K562 (cell line): ENCODE measurements at regions not wholly inside any gene's neighbourhood (a gene's known extent, or its start where the extent isn't known, plus 50 kb on each side); places are given as distances from the start of the nearest gene placed in this dataset.

Experiments
- BRD4 ChIP-seq: fragments of 200-600 bp; sonication (generic); IDR thresholded peaks from 2 replicates; pipeline ENCODE4 v1.6.1; 2017; ENCODE audit warnings: inconsistent platforms
- FOXA1 ChIP-seq: fragments of 450-650 bp; IDR thresholded peaks from 2 replicates; pipeline ENCODE4 v1.6.1; 2016; ENCODE audit warnings: mild to moderate bottlenecking, borderline replicate concordance
- SMAD4 ChIP-seq: fragments of 250-450 bp; sonication (Bioruptor Pico); conservative IDR thresholded peaks from 2 replicates; pipeline ENCODE4 v1.8.0; 2021; ENCODE audit warnings: inconsistent platforms, mild to moderate bottlenecking, moderate library complexity
- TBL1XR1 ChIP-seq, 2 experiments: IDR thresholded peaks; 2 replicates each; pipeline ENCODE4 v1.6.1; 2012; ENCODE audit warnings: improper control_type of control experiment in 2 of 2, low read length in 2 of 2, mild to moderate bottlenecking in 1 of 2
- TCF3 ChIP-seq: sonication (generic); formaldehyde crosslinking; IDR thresholded peaks from 2 replicates; pipeline ENCODE4 v1.4.0; 2020; ENCODE audit warnings: mild to moderate bottlenecking, missing genetic modification reagents
- ZKSCAN8 ChIP-seq: fragments of 200-800 bp; sonication (Bioruptor generic); IDR thresholded peaks from 2 replicates; pipeline ENCODE4 v1.6.1; 2016; ENCODE audit warnings: missing genetic modification characterization, missing compliant biosample characterization
- ZNF174 ChIP-seq: fragments of 250-450 bp; sonication (Bioruptor Pico); IDR thresholded peaks from 2 replicates; pipeline ENCODE4 v1.4.0; 2020; ENCODE audit warnings: mild to moderate bottlenecking
- TF ChIP-seq, protein P1 (sequence below): sonication (generic); formaldehyde crosslinking; IDR thresholded peaks from 2 replicates; pipeline ENCODE4 v1.8.1; 2023; ENCODE audit warnings: mild to moderate bottlenecking, missing genetic modification reagents
- TF ChIP-seq, protein P2 (sequence below), 3 experiments: IDR thresholded peaks in 2 of 3; conservative IDR thresholded peaks in 1 of 3; 2 replicates each; pipeline ENCODE4 v1.5.1; 2011 to 2012; ENCODE audit warnings: low read length in 3 of 3, mild to moderate bottlenecking in 3 of 3, control low read depth in 2 of 3, improper control_type of control experiment in 1 of 3, inconsistent platforms in 1 of 3, low read depth in 1 of 3, mixed read lengths in 1 of 3, moderate library complexity in 1 of 3; ENCODE audit not compliant: insufficient read depth in 2 of 3
- TF ChIP-seq, protein P3 (sequence below): sonication (generic); formaldehyde crosslinking; IDR thresholded peaks from 2 replicates; pipeline ENCODE4 v1.8.0; 2022; ENCODE audit warnings: mild to moderate bottlenecking, missing genetic modification reagents
- TF ChIP-seq, protein P4 (sequence below): sonication (generic); formaldehyde crosslinking; IDR thresholded peaks from 2 replicates; pipeline ENCODE4 v1.8.0; 2022; ENCODE audit warnings: missing genetic modification reagents, mild to moderate bottlenecking, borderline replicate concordance
- TF ChIP-seq, protein P5 (sequence below): fragments of 250-450 bp; sonication (Bioruptor Pico); IDR thresholded peaks from 2 replicates; pipeline ENCODE4 v1.9.0; 2021; ENCODE audit warnings: mild to moderate bottlenecking, inconsistent platforms
- TF ChIP-seq, protein P6 (sequence below): sonication (generic); formaldehyde crosslinking; IDR thresholded peaks from 2 replicates; pipeline ENCODE4 v1.8.0; 2022; ENCODE audit warnings: mild to moderate bottlenecking, missing genetic modification reagents
- TF ChIP-seq, protein P7 (sequence below), 2 experiments: fragments of 450-650 bp in 1 of 2; sonication (generic) in 1 of 2; formaldehyde crosslinking in 1 of 2; IDR thresholded peaks in 1 of 2; conservative IDR thresholded peaks in 1 of 2; 2 replicates each; pipeline versions ENCODE4 v1.6.1 to v1.8.1; 2016 to 2023; ENCODE audit warnings: mild to moderate bottlenecking in 2 of 2, moderate library complexity in 2 of 2, inconsistent platforms in 1 of 2, missing genetic modification reagents in 1 of 2

DNA sequence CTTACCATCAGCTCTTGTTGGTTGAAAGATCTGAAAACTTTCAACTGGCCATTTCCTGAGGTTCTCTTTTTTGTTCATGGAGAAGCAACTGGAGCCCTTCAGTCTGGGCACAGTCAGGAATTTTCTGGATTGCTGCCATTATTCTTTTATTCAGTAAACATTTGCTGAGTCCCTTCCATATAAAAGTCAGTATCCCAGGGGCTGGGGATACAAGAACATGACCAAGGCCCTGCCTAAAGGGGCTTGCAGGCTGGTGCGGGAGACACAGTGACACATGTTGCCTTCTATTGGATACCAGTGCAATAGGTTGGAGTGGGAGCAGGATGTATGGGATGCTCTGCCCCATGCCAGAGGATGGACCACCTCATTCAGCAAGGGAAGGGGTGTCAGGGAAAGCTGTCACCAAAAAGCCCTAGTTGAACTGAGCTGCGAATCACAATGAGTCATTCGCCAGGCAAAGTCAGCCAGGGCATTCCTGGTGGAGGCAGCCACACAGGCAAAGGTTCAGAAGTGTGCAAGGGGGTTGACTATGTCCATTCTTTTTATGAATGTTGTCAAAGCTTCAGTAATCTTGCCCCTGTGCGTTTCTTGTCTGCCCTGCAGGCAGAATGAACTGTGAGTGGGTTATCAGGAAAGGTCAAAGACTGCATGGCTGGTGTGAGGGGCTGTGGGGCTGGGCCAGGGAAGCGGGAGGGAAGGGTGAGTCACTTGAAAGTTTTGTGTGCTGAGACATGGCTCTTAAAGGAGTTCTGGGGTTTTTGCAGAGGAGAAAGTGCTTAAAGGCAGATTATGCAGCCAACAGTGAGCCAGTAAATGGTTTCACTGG lies 395.9 kb downstream of the KCNRG start (continued):
- TF ChIP-seq, protein P1, sequence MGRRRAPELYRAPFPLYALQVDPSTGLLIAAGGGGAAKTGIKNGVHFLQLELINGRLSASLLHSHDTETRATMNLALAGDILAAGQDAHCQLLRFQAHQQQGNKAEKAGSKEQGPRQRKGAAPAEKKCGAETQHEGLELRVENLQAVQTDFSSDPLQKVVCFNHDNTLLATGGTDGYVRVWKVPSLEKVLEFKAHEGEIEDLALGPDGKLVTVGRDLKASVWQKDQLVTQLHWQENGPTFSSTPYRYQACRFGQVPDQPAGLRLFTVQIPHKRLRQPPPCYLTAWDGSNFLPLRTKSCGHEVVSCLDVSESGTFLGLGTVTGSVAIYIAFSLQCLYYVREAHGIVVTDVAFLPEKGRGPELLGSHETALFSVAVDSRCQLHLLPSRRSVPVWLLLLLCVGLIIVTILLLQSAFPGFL (CRISPR knock-in tag), result no peak
- TF ChIP-seq, protein P2, sequence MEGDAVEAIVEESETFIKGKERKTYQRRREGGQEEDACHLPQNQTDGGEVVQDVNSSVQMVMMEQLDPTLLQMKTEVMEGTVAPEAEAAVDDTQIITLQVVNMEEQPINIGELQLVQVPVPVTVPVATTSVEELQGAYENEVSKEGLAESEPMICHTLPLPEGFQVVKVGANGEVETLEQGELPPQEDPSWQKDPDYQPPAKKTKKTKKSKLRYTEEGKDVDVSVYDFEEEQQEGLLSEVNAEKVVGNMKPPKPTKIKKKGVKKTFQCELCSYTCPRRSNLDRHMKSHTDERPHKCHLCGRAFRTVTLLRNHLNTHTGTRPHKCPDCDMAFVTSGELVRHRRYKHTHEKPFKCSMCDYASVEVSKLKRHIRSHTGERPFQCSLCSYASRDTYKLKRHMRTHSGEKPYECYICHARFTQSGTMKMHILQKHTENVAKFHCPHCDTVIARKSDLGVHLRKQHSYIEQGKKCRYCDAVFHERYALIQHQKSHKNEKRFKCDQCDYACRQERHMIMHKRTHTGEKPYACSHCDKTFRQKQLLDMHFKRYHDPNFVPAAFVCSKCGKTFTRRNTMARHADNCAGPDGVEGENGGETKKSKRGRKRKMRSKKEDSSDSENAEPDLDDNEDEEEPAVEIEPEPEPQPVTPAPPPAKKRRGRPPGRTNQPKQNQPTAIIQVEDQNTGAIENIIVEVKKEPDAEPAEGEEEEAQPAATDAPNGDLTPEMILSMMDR (IDR thresholded peaks at IDR 0.05 in 2 of 3, conservative IDR thresholded peaks at IDR 0.05 in 1 of 3; ENCODE audit: insufficient read depth in 2 of 3, low read depth in 1 of 3, low read length in 3 of 3), result 0 out of 6 replicates have a peak, but pooled peaks of 1 of the 3 experiments have one; percentile 3
- TF ChIP-seq FOXA1 (no peak), TBL1XR1 (IDR thresholded peaks at IDR 0.05; ENCODE audit: low read length in 2 of 2) (peak in 1 of 2 experiments; percentile 38; a peak in 1 of 4 replicates), TCF3 (CRISPR knock-in tag) (peak; percentile 86), BRD4 (no peak), SMAD4 (CRISPR knock-in tag) (no peak), ZKSCAN8 (no peak), ZNF174 (CRISPR knock-in tag) (no peak)
- TF ChIP-seq, protein P3, sequence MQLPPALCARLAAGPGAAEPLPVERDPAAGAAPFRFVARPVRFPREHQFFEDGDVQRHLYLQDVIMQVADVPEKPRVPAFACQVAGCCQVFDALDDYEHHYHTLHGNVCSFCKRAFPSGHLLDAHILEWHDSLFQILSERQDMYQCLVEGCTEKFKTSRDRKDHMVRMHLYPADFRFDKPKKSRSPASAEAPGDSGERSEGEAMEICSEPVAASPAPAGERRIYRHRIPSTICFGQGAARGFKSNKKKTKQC (CRISPR knock-in tag), result no peak
- TF ChIP-seq, protein P4, sequence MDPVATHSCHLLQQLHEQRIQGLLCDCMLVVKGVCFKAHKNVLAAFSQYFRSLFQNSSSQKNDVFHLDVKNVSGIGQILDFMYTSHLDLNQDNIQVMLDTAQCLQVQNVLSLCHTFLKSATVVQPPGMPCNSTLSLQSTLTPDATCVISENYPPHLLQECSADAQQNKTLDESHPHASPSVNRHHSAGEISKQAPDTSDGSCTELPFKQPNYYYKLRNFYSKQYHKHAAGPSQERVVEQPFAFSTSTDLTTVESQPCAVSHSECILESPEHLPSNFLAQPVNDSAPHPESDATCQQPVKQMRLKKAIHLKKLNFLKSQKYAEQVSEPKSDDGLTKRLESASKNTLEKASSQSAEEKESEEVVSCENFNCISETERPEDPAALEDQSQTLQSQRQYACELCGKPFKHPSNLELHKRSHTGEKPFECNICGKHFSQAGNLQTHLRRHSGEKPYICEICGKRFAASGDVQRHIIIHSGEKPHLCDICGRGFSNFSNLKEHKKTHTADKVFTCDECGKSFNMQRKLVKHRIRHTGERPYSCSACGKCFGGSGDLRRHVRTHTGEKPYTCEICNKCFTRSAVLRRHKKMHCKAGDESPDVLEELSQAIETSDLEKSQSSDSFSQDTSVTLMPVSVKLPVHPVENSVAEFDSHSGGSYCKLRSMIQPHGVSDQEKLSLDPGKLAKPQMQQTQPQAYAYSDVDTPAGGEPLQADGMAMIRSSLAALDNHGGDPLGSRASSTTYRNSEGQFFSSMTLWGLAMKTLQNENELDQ (CRISPR knock-in tag), result no peak
- TF ChIP-seq, protein P5, sequence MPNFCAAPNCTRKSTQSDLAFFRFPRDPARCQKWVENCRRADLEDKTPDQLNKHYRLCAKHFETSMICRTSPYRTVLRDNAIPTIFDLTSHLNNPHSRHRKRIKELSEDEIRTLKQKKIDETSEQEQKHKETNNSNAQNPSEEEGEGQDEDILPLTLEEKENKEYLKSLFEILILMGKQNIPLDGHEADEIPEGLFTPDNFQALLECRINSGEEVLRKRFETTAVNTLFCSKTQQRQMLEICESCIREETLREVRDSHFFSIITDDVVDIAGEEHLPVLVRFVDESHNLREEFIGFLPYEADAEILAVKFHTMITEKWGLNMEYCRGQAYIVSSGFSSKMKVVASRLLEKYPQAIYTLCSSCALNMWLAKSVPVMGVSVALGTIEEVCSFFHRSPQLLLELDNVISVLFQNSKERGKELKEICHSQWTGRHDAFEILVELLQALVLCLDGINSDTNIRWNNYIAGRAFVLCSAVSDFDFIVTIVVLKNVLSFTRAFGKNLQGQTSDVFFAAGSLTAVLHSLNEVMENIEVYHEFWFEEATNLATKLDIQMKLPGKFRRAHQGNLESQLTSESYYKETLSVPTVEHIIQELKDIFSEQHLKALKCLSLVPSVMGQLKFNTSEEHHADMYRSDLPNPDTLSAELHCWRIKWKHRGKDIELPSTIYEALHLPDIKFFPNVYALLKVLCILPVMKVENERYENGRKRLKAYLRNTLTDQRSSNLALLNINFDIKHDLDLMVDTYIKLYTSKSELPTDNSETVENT (CRISPR knock-in tag), result no peak
- TF ChIP-seq, protein P6, sequence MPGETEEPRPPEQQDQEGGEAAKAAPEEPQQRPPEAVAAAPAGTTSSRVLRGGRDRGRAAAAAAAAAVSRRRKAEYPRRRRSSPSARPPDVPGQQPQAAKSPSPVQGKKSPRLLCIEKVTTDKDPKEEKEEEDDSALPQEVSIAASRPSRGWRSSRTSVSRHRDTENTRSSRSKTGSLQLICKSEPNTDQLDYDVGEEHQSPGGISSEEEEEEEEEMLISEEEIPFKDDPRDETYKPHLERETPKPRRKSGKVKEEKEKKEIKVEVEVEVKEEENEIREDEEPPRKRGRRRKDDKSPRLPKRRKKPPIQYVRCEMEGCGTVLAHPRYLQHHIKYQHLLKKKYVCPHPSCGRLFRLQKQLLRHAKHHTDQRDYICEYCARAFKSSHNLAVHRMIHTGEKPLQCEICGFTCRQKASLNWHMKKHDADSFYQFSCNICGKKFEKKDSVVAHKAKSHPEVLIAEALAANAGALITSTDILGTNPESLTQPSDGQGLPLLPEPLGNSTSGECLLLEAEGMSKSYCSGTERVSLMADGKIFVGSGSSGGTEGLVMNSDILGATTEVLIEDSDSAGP, result no peak
- TF ChIP-seq, protein P7, sequence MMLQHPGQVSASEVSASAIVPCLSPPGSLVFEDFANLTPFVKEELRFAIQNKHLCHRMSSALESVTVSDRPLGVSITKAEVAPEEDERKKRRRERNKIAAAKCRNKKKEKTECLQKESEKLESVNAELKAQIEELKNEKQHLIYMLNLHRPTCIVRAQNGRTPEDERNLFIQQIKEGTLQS (IDR thresholded peaks at IDR 0.05), result peak; percentile 82
- TF ChIP-seq, protein P7 (CRISPR knock-in tag; conservative IDR thresholded peaks at IDR 0.05), result no peak
